ENCODE measurements at regions not wholly inside any gene's neighbourhood (a gene's known extent, or its start where the extent isn't known, plus 50 kb on each side); places are given as distances from the start of the nearest gene placed in this dataset.

DNA sequence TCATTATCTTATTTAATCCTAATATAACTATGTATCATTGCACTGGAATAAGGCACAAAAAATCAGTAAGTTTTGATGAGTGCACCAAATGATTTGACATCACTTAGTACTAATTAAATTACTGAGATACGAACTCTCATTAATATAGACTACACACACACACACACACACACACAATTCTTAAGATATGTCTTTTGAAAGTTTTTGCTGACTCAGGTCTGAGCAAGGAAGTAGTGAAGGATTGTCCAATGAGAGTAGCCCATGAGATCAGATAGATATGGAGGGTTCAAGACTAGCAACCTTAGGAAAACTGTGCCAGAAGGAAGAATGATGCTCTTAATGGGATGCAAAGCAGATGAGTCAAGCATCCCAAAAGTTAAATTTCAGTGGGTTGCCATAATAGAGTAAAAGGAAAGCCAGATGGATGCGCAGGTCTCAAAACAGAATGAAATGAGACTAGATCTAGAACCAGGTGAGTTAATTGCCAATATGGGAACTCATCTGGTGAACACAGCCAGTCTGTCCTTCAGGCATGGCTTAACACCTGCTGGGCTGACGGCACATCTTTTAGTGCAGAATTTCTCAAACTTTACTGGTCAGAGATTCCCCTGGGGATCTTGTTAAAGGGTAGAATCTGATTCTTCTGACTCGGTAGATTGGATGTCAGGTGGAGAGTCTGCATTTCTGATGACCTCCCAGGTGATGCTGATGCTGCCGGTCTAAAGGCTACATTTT lies 197.0 kb upstream of the NR4A3 start:
- peaks cover 0 to 7% (median 0%) of the 10 kb centered on the region in 3 donors for H3K4me1 Mint-ChIP-seq
- H3K4me3 Mint-ChIP-seq, result no peak overlapping the region

DNA sequence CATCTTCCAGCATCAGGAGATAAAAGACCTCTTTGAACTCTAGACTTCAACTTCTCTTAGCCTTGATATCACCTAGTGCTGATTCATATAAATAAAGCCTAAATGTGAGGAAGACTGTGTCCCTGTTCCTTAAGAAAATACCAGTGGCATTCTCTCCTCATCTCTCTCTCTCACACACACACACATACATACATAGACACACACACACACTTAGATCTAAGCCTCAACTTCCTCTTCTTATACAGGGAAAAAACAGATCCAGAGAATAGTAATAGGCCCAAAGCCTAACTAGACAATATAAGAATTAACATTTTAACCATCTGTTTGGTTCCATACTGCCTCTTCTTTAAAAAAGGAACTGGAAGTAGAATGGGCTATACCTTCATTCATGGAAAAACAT lies 195.3 kb upstream of the NR4A3 start:
- no peak for ATAC-seq (replicated peaks in 1 of 4)
- DNase-seq, result no peak
- Mint-ChIP-seq H3K9me3 (no peaks in the 10 kb centered on the region), H3K36me3 (no peaks in the 10 kb centered on the region), H3K27me3 (peaks cover 0 to 5% of the 10 kb centered on the region in 2 donors), H3K4me1 (peaks cover 0 to 7% (median 0%) of the 10 kb centered on the region in 3 donors), H3K4me3 (no peak overlapping the region), H3K27ac (no peak overlapping the region)
- Histone ChIP-seq H3K36me3 (ENCODE audit: control insufficient read depth in 2 of 2, extremely low read depth in 1 of 2, insufficient read depth in 1 of 2, low read length in 1 of 2) (no peaks in the 10 kb centered on the region), H3K27ac (ENCODE audit: low read length) (no peak overlapping the region), H3K4me1 (ENCODE audit: control insufficient read depth in 1 of 2, extremely low read depth in 1 of 2, insufficient read depth in 2 of 2, low read length in 2 of 2) (no peaks in the 10 kb centered on the region), H3K9me3 (no peaks in the 10 kb centered on the region), H3K27me3 (replicated peaks in 1 of 2; ENCODE audit: control insufficient read depth in 2 of 2, extremely low read depth in 1 of 2, insufficient read depth in 2 of 2, low read length in 1 of 2) (peaks cover 0 to 3% of the 10 kb centered on the region in 2 experiments), H3K4me3 (ENCODE audit: control insufficient read depth in 1 of 2, extremely low read depth in 1 of 2, low read length in 1 of 2) (no peak overlapping the region)
- ChIA-PET POLR2A (no interaction called here), CTCF (no interaction called here)

More for the DNA sequence above, 197.0 kb upstream of the NR4A3 start:
- Histone ChIP-seq H3K4me1 (ENCODE audit: control insufficient read depth in 1 of 2, extremely low read depth in 1 of 2, insufficient read depth in 2 of 2, low read length in 2 of 2) (no peaks in the 10 kb centered on the region), H3K36me3 (ENCODE audit: control insufficient read depth in 2 of 2, extremely low read depth in 1 of 2, insufficient read depth in 1 of 2, low read length in 1 of 2) (no peaks in the 10 kb centered on the region), H3K27ac (ENCODE audit: low read length) (no peak overlapping the region), H3K27me3 (replicated peaks in 1 of 2; ENCODE audit: control insufficient read depth in 2 of 2, extremely low read depth in 1 of 2, insufficient read depth in 2 of 2, low read length in 1 of 2) (peaks cover 0 to 3% of the 10 kb centered on the region in 2 experiments), H3K9me3 (no peaks in the 10 kb centered on the region), H3K4me3 (ENCODE audit: control insufficient read depth in 1 of 2, extremely low read depth in 1 of 2, low read length in 1 of 2) (no peak overlapping the region)
- Mint-ChIP-seq H3K27me3 (peaks cover 2 to 6% of the 10 kb centered on the region in 2 donors), H3K9me3 (no peaks in the 10 kb centered on the region), H3K27ac (no peak overlapping the region), H3K36me3 (no peaks in the 10 kb centered on the region)
- WGBS (ENCODE audit: insufficient coverage), result 100% methylated on average over 2 of the region's 5 CpGs
- DNase-seq (no peak), ATAC-seq (replicated peaks in 1 of 4) (no peak)
- ChIA-PET POLR2A (no interaction called here), CTCF (no interaction called here)

DNA sequence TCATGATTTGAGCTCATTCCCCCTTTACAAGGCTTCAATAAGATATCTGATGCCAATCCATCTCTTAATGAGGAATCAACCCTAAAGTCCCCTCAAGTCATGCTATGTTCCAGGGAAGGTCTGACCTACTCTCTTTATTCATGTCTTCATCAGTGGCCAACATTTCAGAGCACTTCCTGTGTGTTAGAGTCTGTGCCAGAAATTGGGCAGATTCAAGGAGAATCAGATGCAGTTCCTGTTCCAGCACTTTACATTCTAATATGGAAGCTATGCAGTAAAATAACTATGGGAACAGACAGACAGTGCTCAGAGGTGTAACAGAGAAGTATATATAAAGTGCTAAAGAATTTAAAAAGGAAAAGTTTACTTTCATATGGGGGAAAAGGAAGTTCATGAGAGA lies 193.4 kb upstream of the NR4A3 start:
- H3K4me3 Mint-ChIP-seq, result no peak overlapping the region
- peaks cover 0 to 7% (median 0%) of the 10 kb centered on the region in 3 donors for H3K4me1 Mint-ChIP-seq
- POLR2A ChIA-PET, result no interaction called here
- Histone ChIP-seq H3K4me1 (ENCODE audit: control insufficient read depth in 1 of 2, extremely low read depth in 1 of 2, insufficient read depth in 2 of 2, low read length in 2 of 2) (no peaks in the 10 kb centered on the region), H3K36me3 (ENCODE audit: control insufficient read depth in 2 of 2, extremely low read depth in 1 of 2, insufficient read depth in 1 of 2, low read length in 1 of 2) (no peaks in the 10 kb centered on the region), H3K27ac (ENCODE audit: low read length) (no peak overlapping the region), H3K27me3 (replicated peaks in 1 of 2; ENCODE audit: control insufficient read depth in 2 of 2, extremely low read depth in 1 of 2, insufficient read depth in 2 of 2, low read length in 1 of 2) (no peaks in the 10 kb centered on the region), H3K4me3 (ENCODE audit: control insufficient read depth in 1 of 2, extremely low read depth in 1 of 2, low read length in 1 of 2) (no peak overlapping the region), H3K9me3 (no peaks in the 10 kb centered on the region)
- H3K36me3 Mint-ChIP-seq, result no peaks in the 10 kb centered on the region
- ATAC-seq (replicated peaks in 1 of 4) (no peak), DNase-seq (no peak)
- CTCF ChIA-PET, result no interaction called here
- H3K27ac Mint-ChIP-seq, result no peak overlapping the region
- no peaks in the 10 kb centered on the region for H3K9me3 Mint-ChIP-seq
- H3K27me3 Mint-ChIP-seq, result peaks cover 0 to 5% of the 10 kb centered on the region in 2 donors

DNA sequence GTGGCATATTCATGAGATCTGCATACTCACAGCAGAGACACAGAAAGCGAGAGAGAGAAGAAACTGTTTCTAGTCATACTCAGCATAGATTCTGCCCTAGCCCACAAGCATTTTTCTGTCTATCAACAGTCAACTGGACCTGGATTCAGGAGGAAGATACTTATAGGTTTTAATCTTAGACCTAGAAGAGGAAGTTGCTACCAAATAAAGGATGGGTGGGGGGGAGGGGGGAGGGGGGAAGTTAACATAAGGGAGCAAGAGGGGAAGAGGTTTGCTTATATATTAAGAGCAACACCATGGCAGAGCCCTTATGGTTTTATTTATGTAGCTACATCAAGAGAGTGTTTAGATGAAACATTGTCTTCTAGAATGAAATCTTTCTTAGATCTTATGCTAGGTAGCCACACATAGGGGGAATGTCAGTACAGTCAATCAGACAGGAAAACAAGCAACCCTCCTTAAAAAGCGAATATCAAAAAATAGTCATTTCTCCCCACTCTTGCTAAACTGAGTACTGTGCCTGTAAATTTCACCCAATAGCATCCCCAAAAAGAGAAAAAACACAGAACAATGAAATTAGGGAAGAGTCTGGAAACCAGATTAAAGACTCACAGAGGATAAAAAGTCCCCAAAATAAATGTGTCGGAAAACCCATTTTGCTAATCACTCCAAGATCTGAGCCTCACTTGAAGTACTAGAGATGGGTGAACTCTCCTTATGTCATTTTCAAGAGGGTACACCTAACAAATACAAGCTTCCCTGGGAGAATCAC lies 192.7 kb upstream of the NR4A3 start:
- peaks cover 0 to 7% (median 0%) of the 10 kb centered on the region in 3 donors for H3K4me1 Mint-ChIP-seq
- ChIA-PET CTCF (interaction anchor here in 1 of 2 donors (0.7 kb wide), 1 partner anchor 589 kb away, joined by 3 read pairs; no protein-coding TSS in a partner anchor), POLR2A (no interaction called here)

GRCh38 chr9:99632349-99633038 lies 189.2 kb upstream of the NR4A3 start:
- H3K27me3 ChIP-seq (replicated peaks in 1 of 2; ENCODE audit: control insufficient read depth in 2 of 2, extremely low read depth in 1 of 2, insufficient read depth in 2 of 2, low read length in 1 of 2), result no peaks in the 10 kb centered on the region
- no peak for ATAC-seq (replicated peaks in 1 of 4)
- H3K4me1 Mint-ChIP-seq, result peaks cover 0 to 7% (median 0%) of the 10 kb centered on the region in 3 donors
- peaks cover under 1 to 3% of the 10 kb centered on the region in 2 donors for H3K27me3 Mint-ChIP-seq
- H3K4me1 ChIP-seq (ENCODE audit: control insufficient read depth in 1 of 2, extremely low read depth in 1 of 2, insufficient read depth in 2 of 2, low read length in 2 of 2), result no peaks in the 10 kb centered on the region
- no peaks in the 10 kb centered on the region for H3K36me3 Mint-ChIP-seq
- H3K4me3 ChIP-seq (ENCODE audit: control insufficient read depth in 1 of 2, extremely low read depth in 1 of 2, low read length in 1 of 2), result no peak overlapping the region
- H3K36me3 ChIP-seq (ENCODE audit: control insufficient read depth in 2 of 2, extremely low read depth in 1 of 2, insufficient read depth in 1 of 2, low read length in 1 of 2), result no peaks in the 10 kb centered on the region
- ChIA-PET CTCF (no interaction called here), POLR2A (no interaction called here)
- no peaks in the 10 kb centered on the region for H3K9me3 Mint-ChIP-seq
- no peak overlapping the region for H3K27ac Mint-ChIP-seq
- no CpG with 5 or more reads among the region's 1 CpG for WGBS (ENCODE audit: insufficient coverage)
- H3K9me3 ChIP-seq, result no peaks in the 10 kb centered on the region
- DNase-seq, result no peak
- H3K4me3 Mint-ChIP-seq, result no peak overlapping the region
- H3K27ac ChIP-seq (ENCODE audit: low read length), result no peak overlapping the region

More for the DNA sequence above, 192.7 kb upstream of the NR4A3 start:
- Histone ChIP-seq H3K27me3 (replicated peaks in 1 of 2; ENCODE audit: control insufficient read depth in 2 of 2, extremely low read depth in 1 of 2, insufficient read depth in 2 of 2, low read length in 1 of 2) (no peaks in the 10 kb centered on the region), H3K27ac (ENCODE audit: low read length) (no peak overlapping the region), H3K9me3 (no peaks in the 10 kb centered on the region), H3K4me3 (ENCODE audit: control insufficient read depth in 1 of 2, extremely low read depth in 1 of 2, low read length in 1 of 2) (no peak overlapping the region), H3K4me1 (ENCODE audit: control insufficient read depth in 1 of 2, extremely low read depth in 1 of 2, insufficient read depth in 2 of 2, low read length in 2 of 2) (no peaks in the 10 kb centered on the region), H3K36me3 (ENCODE audit: control insufficient read depth in 2 of 2, extremely low read depth in 1 of 2, insufficient read depth in 1 of 2, low read length in 1 of 2) (no peaks in the 10 kb centered on the region)
- no CpG with 5 or more reads among the region's 3 CpGs for WGBS (ENCODE audit: insufficient coverage)
- DNase-seq (no peak), ATAC-seq (replicated peaks in 1 of 4) (no peak)
- Mint-ChIP-seq H3K9me3 (no peaks in the 10 kb centered on the region), H3K27ac (no peak overlapping the region), H3K27me3 (peaks cover 0 to 5% of the 10 kb centered on the region in 2 donors), H3K4me3 (no peak overlapping the region), H3K36me3 (no peaks in the 10 kb centered on the region)

DNA sequence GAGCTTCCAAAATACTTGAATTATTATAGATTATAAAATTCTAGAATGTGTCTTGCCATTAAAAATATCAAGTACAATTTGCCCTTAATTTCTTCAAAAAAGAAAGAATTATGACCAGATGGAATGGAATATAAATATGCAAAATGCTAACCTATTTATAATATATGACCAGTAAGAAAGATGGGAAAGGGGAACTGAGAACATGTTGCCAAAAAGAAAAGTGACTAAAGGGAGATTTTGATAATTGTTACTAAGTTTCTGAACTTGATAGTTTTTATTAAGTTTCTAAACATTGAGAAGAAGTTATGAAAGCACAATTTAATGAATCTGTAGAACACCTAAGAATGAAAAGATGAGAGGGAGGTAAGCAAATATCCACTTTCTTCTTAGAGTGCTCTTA lies 188.4 kb upstream of the NR4A3 start:
- Mint-ChIP-seq H3K27ac (no peak overlapping the region), H3K4me3 (no peak overlapping the region), H3K27me3 (peaks cover 2 to 3% of the 10 kb centered on the region in 2 donors), H3K4me1 (peaks cover 0 to 5% (median 0%) of the 10 kb centered on the region in 3 donors), H3K36me3 (no peaks in the 10 kb centered on the region), H3K9me3 (no peaks in the 10 kb centered on the region)
- DNase-seq, result no peak
- Histone ChIP-seq H3K4me3 (ENCODE audit: control insufficient read depth in 1 of 2, extremely low read depth in 1 of 2, low read length in 1 of 2) (no peak overlapping the region), H3K36me3 (ENCODE audit: control insufficient read depth in 2 of 2, extremely low read depth in 1 of 2, insufficient read depth in 1 of 2, low read length in 1 of 2) (no peaks in the 10 kb centered on the region), H3K27me3 (replicated peaks in 1 of 2; ENCODE audit: control insufficient read depth in 2 of 2, extremely low read depth in 1 of 2, insufficient read depth in 2 of 2, low read length in 1 of 2) (no peaks in the 10 kb centered on the region), H3K9me3 (no peaks in the 10 kb centered on the region), H3K4me1 (ENCODE audit: control insufficient read depth in 1 of 2, extremely low read depth in 1 of 2, insufficient read depth in 2 of 2, low read length in 2 of 2) (no peaks in the 10 kb centered on the region), H3K27ac (ENCODE audit: low read length) (no peak overlapping the region)
- no peak for ATAC-seq (replicated peaks in 1 of 4)
- POLR2A ChIA-PET, result no interaction called here
- CTCF ChIA-PET, result no interaction called here
